NCI-H345 treated with DMSO at 0.1 percent for 48 hours (cell line): ENCODE measurements at regions not wholly inside any gene's neighbourhood (a gene's known extent, or its start where the extent isn't known, plus 50 kb on each side); places are given as distances from the start of the nearest gene placed in this dataset.

Experiments used
- DNase-seq: peaks from one replicate; lab custom pipeline; 2025; ENCODE audit not compliant: unreplicated experiment; lab: John Stamatoyannopoulos, UW

DNA sequence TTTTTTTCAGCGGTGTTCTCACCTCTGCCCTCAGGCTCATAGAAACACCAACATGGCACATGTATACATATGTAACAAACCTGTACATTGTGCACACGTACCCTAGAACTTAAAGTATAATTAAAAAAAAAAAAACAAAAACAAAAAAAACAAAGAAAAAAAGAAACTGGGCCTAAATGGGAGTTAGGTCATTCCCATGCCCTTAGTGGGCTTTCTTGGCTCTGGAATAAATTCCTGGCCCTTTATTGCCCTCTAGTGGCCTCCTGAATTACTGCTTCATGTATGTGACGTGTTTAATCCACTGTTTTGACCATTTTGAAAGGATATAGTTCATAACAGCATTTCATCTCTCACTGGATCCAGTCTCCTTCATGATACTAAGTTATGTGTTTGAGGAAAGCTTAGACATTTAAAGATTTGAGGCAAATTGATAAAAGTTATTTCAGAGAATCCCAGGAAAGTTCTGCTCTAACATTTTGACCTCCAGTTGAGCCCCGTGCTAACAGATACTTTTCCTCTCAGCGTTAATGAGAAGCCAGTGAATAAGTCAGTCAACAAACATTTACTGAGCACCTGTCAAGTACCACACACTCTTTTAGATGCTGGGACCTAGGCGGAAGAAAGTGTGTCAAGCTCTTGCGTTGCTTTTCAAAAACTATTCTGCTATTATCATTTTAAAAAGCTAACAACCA, 54.7 kb upstream of the SYPL1 start:
- DNase-seq, result peak; percentile 54

DNA sequence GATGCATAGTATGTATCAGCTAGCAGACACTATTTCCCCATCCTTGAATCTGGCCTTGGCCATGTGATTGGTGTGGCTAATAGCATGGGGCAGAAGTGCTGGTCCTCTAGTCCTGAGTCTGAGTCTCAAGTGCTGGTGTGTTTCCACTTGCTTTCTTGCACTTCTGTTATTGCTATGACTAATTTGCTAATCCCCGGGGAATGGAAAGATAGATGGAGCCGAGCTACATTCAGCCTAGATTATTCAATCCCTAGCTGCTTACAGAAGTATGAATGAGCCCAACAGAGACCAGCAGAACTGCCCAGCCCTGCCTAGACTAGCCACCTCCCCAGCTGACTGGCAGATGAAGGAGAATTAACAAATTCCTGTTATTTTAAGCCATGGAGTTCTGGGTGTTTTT, 53.2 kb upstream of the SYPL1 start:
- DNase-seq, result no peak

GRCh38 chr7:106163257-106163656, 51.1 kb upstream of the SYPL1 start:
- DNase-seq, result no peak
